22Rv1 (cell line): ENCODE measurements at regions not wholly inside any gene's neighbourhood (a gene's known extent, or its start where the extent isn't known, plus 50 kb on each side); places are given as distances from the start of the nearest gene placed in this dataset.

Source experiments
- H3K27ac ChIP-seq: fragments of 450-650 bp; 2 replicates; pipeline ENCODE4 v1.5.1; 2017
- ZFX ChIP-seq: fragments of 450-650 bp; IDR thresholded peaks from 2 replicates; pipeline ENCODE4 v1.6.1; 2017; ENCODE audit warnings: antibody characterized with exemption, borderline replicate concordance
- TF ChIP-seq, protein P1 (sequence below): fragments of 450-650 bp; IDR thresholded peaks from 2 replicates; pipeline ENCODE4 v1.5.1; 2017; ENCODE audit warnings: mild to moderate bottlenecking

DNA sequence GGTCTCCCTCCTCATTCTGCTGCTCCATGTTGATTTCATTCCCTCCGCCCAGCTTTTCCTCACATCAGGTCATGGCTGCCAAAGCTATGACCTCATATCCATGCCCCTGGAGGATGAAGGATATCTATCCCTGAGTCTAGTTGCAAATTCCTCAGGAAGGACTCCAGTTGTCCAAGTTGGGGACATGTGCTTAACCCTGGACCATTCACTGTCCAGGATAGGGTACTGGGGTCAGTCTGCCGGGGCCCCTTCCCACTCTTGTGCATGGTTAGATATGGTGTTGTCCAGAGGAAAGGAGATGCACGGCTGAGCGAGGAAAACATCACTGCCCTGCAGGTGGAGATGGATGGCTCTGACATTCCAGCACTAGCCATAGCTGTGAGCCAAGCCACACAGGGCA is 51.9 kb upstream of the COMTD1 start:
- no peak for TF ChIP-seq ZFX
- TF ChIP-seq, protein P1, sequence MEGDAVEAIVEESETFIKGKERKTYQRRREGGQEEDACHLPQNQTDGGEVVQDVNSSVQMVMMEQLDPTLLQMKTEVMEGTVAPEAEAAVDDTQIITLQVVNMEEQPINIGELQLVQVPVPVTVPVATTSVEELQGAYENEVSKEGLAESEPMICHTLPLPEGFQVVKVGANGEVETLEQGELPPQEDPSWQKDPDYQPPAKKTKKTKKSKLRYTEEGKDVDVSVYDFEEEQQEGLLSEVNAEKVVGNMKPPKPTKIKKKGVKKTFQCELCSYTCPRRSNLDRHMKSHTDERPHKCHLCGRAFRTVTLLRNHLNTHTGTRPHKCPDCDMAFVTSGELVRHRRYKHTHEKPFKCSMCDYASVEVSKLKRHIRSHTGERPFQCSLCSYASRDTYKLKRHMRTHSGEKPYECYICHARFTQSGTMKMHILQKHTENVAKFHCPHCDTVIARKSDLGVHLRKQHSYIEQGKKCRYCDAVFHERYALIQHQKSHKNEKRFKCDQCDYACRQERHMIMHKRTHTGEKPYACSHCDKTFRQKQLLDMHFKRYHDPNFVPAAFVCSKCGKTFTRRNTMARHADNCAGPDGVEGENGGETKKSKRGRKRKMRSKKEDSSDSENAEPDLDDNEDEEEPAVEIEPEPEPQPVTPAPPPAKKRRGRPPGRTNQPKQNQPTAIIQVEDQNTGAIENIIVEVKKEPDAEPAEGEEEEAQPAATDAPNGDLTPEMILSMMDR: no peak
- H3K27ac ChIP-seq: no peak overlapping the region

DNA sequence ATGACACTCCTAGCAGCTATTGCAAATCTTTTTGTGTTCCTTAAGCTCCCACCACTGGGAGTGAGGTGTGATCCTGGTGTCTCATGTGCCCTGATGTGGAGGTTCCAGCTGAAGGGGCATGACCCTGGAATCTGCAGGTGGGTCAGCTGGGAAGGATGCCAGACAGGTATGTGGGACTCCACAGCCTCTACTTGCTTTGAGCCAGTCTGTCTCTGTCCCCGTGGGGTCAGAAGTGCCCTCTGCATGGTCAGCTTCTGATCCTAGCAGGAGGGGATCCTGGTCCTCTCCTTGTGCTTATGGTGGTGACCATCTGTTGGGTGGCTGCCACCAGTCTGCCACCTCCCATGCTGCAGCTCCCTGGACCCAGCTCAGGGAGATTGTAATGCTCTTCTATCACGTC is 51.1 kb upstream of the COMTD1 start:
- no peak overlapping the region for H3K27ac ChIP-seq
- no peak for TF ChIP-seq ZFX
- TF ChIP-seq, protein P1: no peak
